Neuronal stem cell (in vitro differentiated cells): ENCODE measurements at regions not wholly inside any gene's neighbourhood (a gene's known extent, or its start where the extent isn't known, plus 50 kb on each side); places are given as distances from the start of the nearest gene placed in this dataset.

Experiments
- DNase-seq: peaks from one replicate; pipeline ENCODE4 v3.0.0-alpha.2; 2013; ENCODE audit warnings: low spot score
- H2AFZ ChIP-seq: one replicate; pipeline ENCODE4 v1.6.1; 2013; ENCODE audit warnings: mild to moderate bottlenecking, low read length, inconsistent platforms
- H2AK5ac ChIP-seq: 2 replicates; pipeline ENCODE4 v1.6.1; 2013; ENCODE audit warnings: low read depth, mild to moderate bottlenecking, inconsistent platforms, low read length, moderate library complexity, mixed read lengths
- H2BK120ac ChIP-seq: 2 replicates; pipeline ENCODE4 v1.6.1; 2013; ENCODE audit warnings: low read depth, mild to moderate bottlenecking, inconsistent platforms, low read length, moderate library complexity, mixed read lengths
- H2BK12ac ChIP-seq: one replicate; pipeline ENCODE4 v1.6.1; 2013; ENCODE audit warnings: low read length, inconsistent platforms
- H2BK15ac ChIP-seq: 2 replicates; pipeline ENCODE4 v1.6.1; 2013; ENCODE audit warnings: mild to moderate bottlenecking, low read length, inconsistent platforms, mixed read lengths
- H2BK5ac ChIP-seq: one replicate; pipeline ENCODE4 v1.6.1; 2013; ENCODE audit warnings: inconsistent platforms, mild to moderate bottlenecking, low read length, moderate library complexity
- H3K14ac ChIP-seq: one replicate; pipeline ENCODE4 v1.6.1; 2013; ENCODE audit warnings: low read length, inconsistent platforms
- H3K18ac ChIP-seq: 2 replicates; pipeline ENCODE4 v1.6.1; 2013; ENCODE audit warnings: low read length, inconsistent platforms
- H3K23ac ChIP-seq: 2 replicates; pipeline ENCODE4 v1.6.1; 2013; ENCODE audit warnings: low read depth, mild to moderate bottlenecking, mixed read lengths, low read length, inconsistent platforms; ENCODE audit not compliant: poor library complexity
- H3K27ac ChIP-seq: replicated peaks from 3 replicates; pipeline ENCODE4 v1.5.1; 2013; ENCODE audit warnings: low read length, inconsistent platforms
- H3K27me3 ChIP-seq, 3 experiments: 2 replicates each; pipeline ENCODE4 v1.6.1; 2013; ENCODE audit warnings: low read length in 3 of 3, mild to moderate bottlenecking in 2 of 3, inconsistent platforms in 1 of 3, low read depth in 1 of 3, mixed read lengths in 1 of 3, moderate library complexity in 1 of 3; ENCODE audit not compliant: control insufficient read depth in 3 of 3, insufficient read depth in 3 of 3
- H3K36me3 ChIP-seq, 2 donors: replicated peaks in 1 of 2; 2 replicates each; pipeline ENCODE4 v1.6.1; 2013; ENCODE audit warnings: low read length in 2 of 2; ENCODE audit not compliant: control insufficient read depth in 2 of 2, insufficient read depth in 2 of 2
- H3K4ac ChIP-seq: 2 replicates; pipeline ENCODE4 v1.6.1; 2013; ENCODE audit warnings: inconsistent platforms, mild to moderate bottlenecking, low read length, moderate library complexity
- H3K4me1 ChIP-seq, 2 donors: 1 replicate in 1 of 2; 2 replicates in 1 of 2; pipeline ENCODE4 v1.6.1; 2013; ENCODE audit warnings: low read length in 2 of 2, low read depth in 1 of 2; ENCODE audit not compliant: control insufficient read depth in 2 of 2, insufficient read depth in 1 of 2
- H3K4me2 ChIP-seq: one replicate; pipeline ENCODE4 v1.6.1; 2013; ENCODE audit warnings: mild to moderate bottlenecking, low read length, inconsistent platforms; ENCODE audit not compliant: insufficient read depth, poor library complexity, severe bottlenecking
- H3K4me3 ChIP-seq, 2 donors: 2 replicates each; pipeline ENCODE4 v1.5.1; 2013; ENCODE audit warnings: low read length in 2 of 2, mild to moderate bottlenecking in 2 of 2, inconsistent platforms in 1 of 2, moderate library complexity in 1 of 2
- H3K79me1 ChIP-seq: one replicate; pipeline ENCODE4 v1.6.1; 2013; ENCODE audit warnings: low read depth, mild to moderate bottlenecking, inconsistent platforms, low read length, moderate library complexity
- H3K9ac ChIP-seq: one replicate; pipeline ENCODE4 v1.6.1; 2013; ENCODE audit warnings: mild to moderate bottlenecking, low read depth, low read length, inconsistent platforms; ENCODE audit not compliant: poor library complexity
- H3K9me3 ChIP-seq, 2 donors: replicated peaks in 1 of 2; 2 replicates each; pipeline versions ENCODE3 to v1.6.1; 2013; ENCODE audit warnings: low read length in 2 of 2, mild to moderate bottlenecking in 2 of 2, inconsistent platforms in 1 of 2, low read depth in 1 of 2, mixed read lengths in 1 of 2, moderate library complexity in 1 of 2; ENCODE audit not compliant: control insufficient read depth in 2 of 2, insufficient read depth in 1 of 2
- H4K8ac ChIP-seq: one replicate; pipeline ENCODE4 v1.6.1; 2013; ENCODE audit warnings: low read depth, mild to moderate bottlenecking, inconsistent platforms, low read length, moderate library complexity
- H4K91ac ChIP-seq: one replicate; pipeline ENCODE4 v1.6.1; 2013; ENCODE audit warnings: low read length, low read depth, mild to moderate bottlenecking, inconsistent platforms; ENCODE audit not compliant: poor library complexity
- WGBS, 2 donors: extraction: QIAGEN DNeasy Blood & Tissue Kit; methylation state at CpG; one replicate each; pipeline ENCODE4 v1.1.7; 2013; ENCODE audit warnings: missing lambda C conversion rate in 2 of 2, mixed read lengths in 1 of 2; ENCODE audit not compliant: insufficient read length in 2 of 2, insufficient replicate concordance in 1 of 2; ENCODE audit errors: extremely low coverage in 2 of 2; 5-methylcytosine and 5-hydroxymethylcytosine counted together

DNA sequence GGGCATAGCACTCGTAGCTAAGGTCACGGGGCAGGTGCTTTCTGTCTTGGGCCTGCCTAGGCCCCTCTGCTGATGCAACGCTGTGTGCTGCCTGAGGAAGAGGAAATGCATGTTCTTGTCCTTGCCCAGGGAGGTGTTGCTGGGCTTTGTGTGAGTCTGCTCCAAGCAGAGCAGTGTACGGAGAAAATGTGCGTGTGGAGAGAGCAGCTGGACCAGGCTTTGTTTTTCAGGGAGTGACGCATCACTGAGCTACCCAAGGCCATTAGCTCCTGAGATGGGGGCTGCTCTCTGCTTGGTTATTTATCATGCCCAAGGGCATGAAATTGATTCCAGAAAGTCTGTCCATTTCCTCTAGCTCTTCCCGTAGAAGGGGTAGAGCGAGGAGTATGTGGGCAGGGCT, 82.9 kb upstream of the THY1 start:
- H3K23ac ChIP-seq: no peak overlapping the region
- H2BK5ac ChIP-seq: no peak overlapping the region
- no peak overlapping the region for H2BK120ac ChIP-seq
- H3K79me1 ChIP-seq: no peaks in the 10 kb centered on the region
- peaks cover 0 to 14% (median 0%) of the 10 kb centered on the region in 3 experiments for H3K27me3 ChIP-seq
- H2AK5ac ChIP-seq: no peak overlapping the region
- H4K8ac ChIP-seq: no peak overlapping the region
- no peak overlapping the region for H3K4me2 ChIP-seq
- H3K9ac ChIP-seq: no peak overlapping the region
- H3K9me3 ChIP-seq: peaks cover 0 to 5% of the 10 kb centered on the region in 2 donors
- no peak overlapping the region for H2BK12ac ChIP-seq
- peaks cover 0 to 21% of the 10 kb centered on the region in 2 donors for H3K4me1 ChIP-seq
- no peak overlapping the region for H4K91ac ChIP-seq
- H3K36me3 ChIP-seq: no peaks in the 10 kb centered on the region
- no peak overlapping the region for H2AFZ ChIP-seq
- WGBS, 2 donors: no CpG with 5 or more reads among the region's 8 CpGs
- H3K18ac ChIP-seq: no peak overlapping the region
- no peak overlapping the region for H2BK15ac ChIP-seq
- no peak for DNase-seq
- no peak overlapping the region for H3K4me3 ChIP-seq
- H3K4ac ChIP-seq: no peak overlapping the region
- no peak overlapping the region for H3K27ac ChIP-seq
- no peak overlapping the region for H3K14ac ChIP-seq

- Histone ChIP-seq H2AK5ac (no peak overlapping the region), H4K8ac (no peak overlapping the region), H4K91ac (no peak overlapping the region), H2BK120ac (no peak overlapping the region), H3K27me3 (peaks cover 0 to 16% (median 0%) of the 10 kb centered on the region in 3 experiments), H3K27ac (no peak overlapping the region), H3K9me3 (peaks cover 0 to 5% of the 10 kb centered on the region in 2 donors), H3K14ac (no peak overlapping the region), H3K9ac (no peak overlapping the region), H3K4me3 (no peak overlapping the region), H3K36me3 (no peaks in the 10 kb centered on the region), H3K4me1 (peaks cover 0 to 21% of the 10 kb centered on the region in 2 donors), H2BK5ac (no peak overlapping the region), H2AFZ (no peak overlapping the region), H3K79me1 (no peaks in the 10 kb centered on the region), H3K4ac (no peak overlapping the region), H2BK15ac (no peak overlapping the region), H3K4me2 (no peak overlapping the region), H3K18ac (no peak overlapping the region), H3K23ac (no peak overlapping the region), H2BK12ac (no peak overlapping the region)
- no peak for DNase-seq
- WGBS, 2 donors: no CpG with 5 or more reads among the region's 5 CpGs
These were observed 82.1 kb upstream of the THY1 start for GRCh38 chr11:119505071-119505470.

GRCh38 chr11:119504371-119504770, 81.4 kb upstream of the THY1 start:
- no peak overlapping the region for H3K18ac ChIP-seq
- H4K91ac ChIP-seq: no peak overlapping the region

DNA sequence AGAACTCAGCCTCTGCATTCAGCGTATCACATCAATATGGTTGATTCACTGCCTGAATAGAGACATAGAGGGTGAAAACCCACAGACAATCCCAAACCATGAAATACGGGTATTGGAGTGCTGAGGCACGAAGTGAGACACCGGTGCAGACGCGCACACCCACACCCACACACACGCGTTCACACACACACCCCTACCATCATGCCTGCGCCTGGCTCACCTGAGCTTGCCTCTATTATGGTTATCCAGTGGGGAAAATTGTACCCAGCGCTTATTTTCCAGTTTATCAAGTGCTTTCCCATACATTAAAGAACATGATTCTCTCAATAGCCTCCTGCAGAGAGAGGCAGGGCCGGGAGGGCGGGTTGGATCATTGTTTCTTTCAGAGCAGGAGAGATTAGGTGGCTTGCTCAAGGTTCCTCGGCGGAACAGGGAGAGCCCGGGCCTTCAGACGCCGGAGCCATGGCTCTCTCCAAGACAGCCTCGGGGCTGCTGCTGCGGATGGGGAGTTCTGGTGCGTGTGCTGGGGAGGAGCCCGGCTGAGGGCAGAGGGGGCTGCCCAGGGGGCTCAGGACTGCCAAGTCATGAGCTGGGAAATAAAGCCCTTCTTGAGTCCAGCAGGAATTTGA, 78.9 kb upstream of the THY1 start:
- peak overlapping the region; percentile 11 for H3K27ac ChIP-seq
- no peak overlapping the region for H4K91ac ChIP-seq
- no peak overlapping the region for H2BK15ac ChIP-seq
- H3K4me3 ChIP-seq: no peak overlapping the region
- H2BK5ac ChIP-seq: no peak overlapping the region
- peaks cover 4 to 21% of the 10 kb centered on the region in 2 donors for H3K4me1 ChIP-seq
- H2BK120ac ChIP-seq: no peak overlapping the region
- no CpG with 5 or more reads among the region's 21 CpGs for WGBS, 2 donors
- no peak overlapping the region for H3K4me2 ChIP-seq
- H2BK12ac ChIP-seq: no peak overlapping the region
- H2AK5ac ChIP-seq: no peak overlapping the region
- no peak overlapping the region for H3K9ac ChIP-seq
- H3K36me3 ChIP-seq: no peaks in the 10 kb centered on the region
- no peak overlapping the region for H2AFZ ChIP-seq
- no peak for DNase-seq
- H3K4ac ChIP-seq: no peak overlapping the region
- H3K23ac ChIP-seq: no peak overlapping the region
- no peak overlapping the region for H3K14ac ChIP-seq
- peaks cover 0 to 3% of the 10 kb centered on the region in 2 donors for H3K9me3 ChIP-seq
- H4K8ac ChIP-seq: no peak overlapping the region
- H3K79me1 ChIP-seq: no peaks in the 10 kb centered on the region
- H3K27me3 ChIP-seq: peaks cover 0 to 33% (median 0%) of the 10 kb centered on the region in 3 experiments
- peak overlapping the region; percentile 18 for H3K18ac ChIP-seq

More at GRCh38 chr11:119504371-119504770, 81.4 kb upstream of the THY1 start:
- Histone ChIP-seq H4K8ac (no peak overlapping the region), H3K36me3 (no peaks in the 10 kb centered on the region), H3K79me1 (no peaks in the 10 kb centered on the region), H2BK15ac (no peak overlapping the region), H3K14ac (no peak overlapping the region), H3K27me3 (peaks cover 0 to 22% (median 0%) of the 10 kb centered on the region in 3 experiments), H2BK12ac (no peak overlapping the region), H2BK5ac (no peak overlapping the region), H3K4me2 (no peak overlapping the region), H3K4me3 (no peak overlapping the region), H3K4me1 (peaks cover 0 to 21% of the 10 kb centered on the region in 2 donors), H3K9me3 (peaks cover 0 to 5% of the 10 kb centered on the region in 2 donors), H2AK5ac (no peak overlapping the region), H3K23ac (no peak overlapping the region), H2AFZ (no peak overlapping the region), H3K9ac (no peak overlapping the region), H3K27ac (no peak overlapping the region), H2BK120ac (no peak overlapping the region), H3K4ac (no peak overlapping the region)
- DNase-seq: no peak
- WGBS, 2 donors: no CpG with 5 or more reads among the region's 1 CpG
